Loucy (cell line): ENCODE measurements at regions not wholly inside any gene's neighbourhood (a gene's known extent, or its start where the extent isn't known, plus 50 kb on each side); places are given as distances from the start of the nearest gene placed in this dataset.

ENCODE experiments used
- H2AFZ ChIP-seq: fragments of 200-600 bp; sonication (generic); 2 replicates; pipeline ENCODE4 v1.6.0; 2016; ENCODE audit warnings: antibody characterized with exemption, mild to moderate bottlenecking, low read length, moderate library complexity
- H3F3A ChIP-seq: fragments of 200-600 bp; 2 replicates; pipeline ENCODE4 v1.6.0; 2016; ENCODE audit warnings: antibody characterized with exemption, low read depth, mild to moderate bottlenecking
- H3K27me3 ChIP-seq: fragments of 200-600 bp; sonication (generic); 2 replicates; pipeline ENCODE4 v1.6.1; 2014; ENCODE audit warnings: low read length, mild to moderate bottlenecking; ENCODE audit not compliant: insufficient read depth, poor library complexity, severe bottlenecking
- H3K36me3 ChIP-seq: fragments of 200-600 bp; sonication (generic); 2 replicates; pipeline ENCODE4 v1.6.1; 2016; ENCODE audit warnings: low read length; ENCODE audit not compliant: insufficient read depth
- H3K4me1 ChIP-seq: fragments of 200-600 bp; sonication (generic); 2 replicates; pipeline ENCODE4 v1.5.1; 2014; ENCODE audit warnings: low read length, mild to moderate bottlenecking; ENCODE audit not compliant: insufficient read depth, poor library complexity, severe bottlenecking
- H3K4me2 ChIP-seq: fragments of 200-600 bp; sonication (generic); 2 replicates; pipeline ENCODE4 v1.6.0; 2014; ENCODE audit warnings: antibody characterized with exemption, low read length, low read depth, mild to moderate bottlenecking; ENCODE audit not compliant: poor library complexity, severe bottlenecking
- H3K4me3 ChIP-seq: fragments of 200-600 bp; sonication (generic); 2 replicates; pipeline ENCODE4 v1.5.1; 2014; ENCODE audit warnings: low read length, mild to moderate bottlenecking, mixed read lengths; ENCODE audit not compliant: poor library complexity, severe bottlenecking
- H3K79me2 ChIP-seq: fragments of 200-600 bp; sonication (generic); 2 replicates; pipeline ENCODE4 v1.6.1; 2014; ENCODE audit warnings: low read length; ENCODE audit not compliant: insufficient read depth
- H3K9ac ChIP-seq: fragments of 200-600 bp; sonication (generic); 2 replicates; pipeline ENCODE4 v1.6.0; 2014; ENCODE audit warnings: mild to moderate bottlenecking, low read depth, low read length, moderate library complexity; ENCODE audit not compliant: poor library complexity, severe bottlenecking
- H3K9me2 ChIP-seq: fragments of 200-600 bp; sonication (generic); replicated peaks from 2 replicates; pipeline ENCODE4 v1.6.1; 2016; ENCODE audit warnings: low read depth, low read length, mixed read lengths
- H3K9me3 ChIP-seq: fragments of 200-600 bp; sonication (generic); 2 replicates; pipeline ENCODE4 v1.6.1; 2014; ENCODE audit warnings: mild to moderate bottlenecking, antibody characterized with exemption, low read length, low read depth; ENCODE audit not compliant: insufficient read depth
- H4K20me1 ChIP-seq: fragments of 200-600 bp; sonication (generic); 2 replicates; pipeline ENCODE4 v1.6.0; 2014; ENCODE audit warnings: antibody characterized with exemption, low read length, mild to moderate bottlenecking; ENCODE audit not compliant: insufficient read depth, poor library complexity, severe bottlenecking
- CTCF ChIP-seq: fragments of 200-600 bp; sonication (generic); conservative IDR thresholded peaks from 2 replicates; pipeline ENCODE4 v1.5.1; 2014; ENCODE audit warnings: mild to moderate bottlenecking, antibody characterized with exemption, low read length
- EZH2phosphoT487 ChIP-seq: fragments of 200-600 bp; IDR thresholded peaks from 2 replicates; pipeline ENCODE4 v1.6.1; 2018; ENCODE audit warnings: antibody characterized with exemption, mild to moderate bottlenecking, moderate library complexity, borderline replicate concordance

GRCh38 chr1:112769611-112770010, 54.5 kb upstream of the PPM1J start:
- Histone ChIP-seq H2AFZ (no peak overlapping the region), H3K4me1 (no peaks in the 10 kb centered on the region), H3K4me2 (no peak overlapping the region), H3K36me3 (no peaks in the 10 kb centered on the region), H3F3A (no peaks in the 10 kb centered on the region), H3K9me3 (no peaks in the 10 kb centered on the region), H3K9me2 (no peaks in the 10 kb centered on the region), H4K20me1 (no peaks in the 10 kb centered on the region), H3K27me3 (no peaks in the 10 kb centered on the region), H3K9ac (no peak overlapping the region), H3K4me3 (no peak overlapping the region), H3K79me2 (no peaks in the 10 kb centered on the region)
- no peak for TF ChIP-seq EZH2phosphoT487
- no peak for TF ChIP-seq CTCF

- Histone ChIP-seq H3K4me1 (peaks cover 2% of the 10 kb centered on the region), H3K9ac (no peak overlapping the region), H3K36me3 (no peaks in the 10 kb centered on the region), H3K4me3 (no peak overlapping the region), H3K9me2 (no peaks in the 10 kb centered on the region), H3K79me2 (no peaks in the 10 kb centered on the region), H3F3A (no peaks in the 10 kb centered on the region), H3K4me2 (no peak overlapping the region), H2AFZ (no peak overlapping the region), H4K20me1 (no peaks in the 10 kb centered on the region), H3K27me3 (no peaks in the 10 kb centered on the region), H3K9me3 (no peaks in the 10 kb centered on the region)
- TF ChIP-seq CTCF: no peak
- no peak for TF ChIP-seq EZH2phosphoT487
These were observed 52.5 kb upstream of the PPM1J start for GRCh38 chr1:112767646-112768045.
